ENCODE measurements at regions not wholly inside any gene's neighbourhood (a gene's known extent, or its start where the extent isn't known, plus 50 kb on each side); places are given as distances from the start of the nearest gene placed in this dataset.

DNA sequence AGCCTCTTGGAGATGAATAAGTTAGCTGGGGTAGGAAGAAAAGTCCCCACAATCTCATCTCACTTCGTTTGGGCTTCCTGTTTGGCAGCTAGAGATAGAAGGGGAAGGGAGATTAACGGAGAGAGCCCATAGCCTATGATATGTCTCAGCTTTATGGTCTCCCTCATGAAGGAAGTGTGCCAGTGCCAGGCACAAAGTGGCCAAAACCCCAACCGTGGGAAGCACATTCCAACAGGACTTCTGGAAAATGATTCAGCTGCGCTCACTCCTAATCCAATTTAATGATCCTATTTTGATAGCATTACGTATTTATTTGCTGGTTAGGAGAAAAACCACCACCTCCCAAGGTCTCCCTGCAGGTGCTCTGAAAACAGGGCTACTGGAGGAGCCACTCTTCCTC lies 303.1 kb upstream of the CLINT1 start:
- no peak for DNase-seq (ENCODE audit: low read depth)

DNA sequence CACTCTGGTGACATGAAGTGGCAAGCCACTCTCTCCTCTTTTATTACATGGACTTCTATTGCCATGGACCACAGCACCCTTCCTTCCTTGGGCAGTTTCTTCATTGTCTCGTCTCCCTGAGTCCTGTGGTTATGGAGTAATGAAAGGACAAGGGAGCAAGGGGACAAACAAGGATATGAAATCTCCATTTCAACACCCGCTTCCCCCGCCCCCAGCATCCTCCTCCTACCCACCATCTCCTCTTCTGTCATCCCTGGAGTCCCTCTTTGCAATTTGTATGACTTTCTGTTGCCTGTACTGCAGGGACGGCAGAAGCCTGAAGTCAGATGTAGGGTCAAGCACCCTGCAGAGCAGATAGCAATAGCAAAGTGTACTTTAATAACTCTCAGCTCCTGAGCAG lies 300.7 kb upstream of the CLINT1 start:
- no peak for DNase-seq (ENCODE audit: low read depth)

DNA sequence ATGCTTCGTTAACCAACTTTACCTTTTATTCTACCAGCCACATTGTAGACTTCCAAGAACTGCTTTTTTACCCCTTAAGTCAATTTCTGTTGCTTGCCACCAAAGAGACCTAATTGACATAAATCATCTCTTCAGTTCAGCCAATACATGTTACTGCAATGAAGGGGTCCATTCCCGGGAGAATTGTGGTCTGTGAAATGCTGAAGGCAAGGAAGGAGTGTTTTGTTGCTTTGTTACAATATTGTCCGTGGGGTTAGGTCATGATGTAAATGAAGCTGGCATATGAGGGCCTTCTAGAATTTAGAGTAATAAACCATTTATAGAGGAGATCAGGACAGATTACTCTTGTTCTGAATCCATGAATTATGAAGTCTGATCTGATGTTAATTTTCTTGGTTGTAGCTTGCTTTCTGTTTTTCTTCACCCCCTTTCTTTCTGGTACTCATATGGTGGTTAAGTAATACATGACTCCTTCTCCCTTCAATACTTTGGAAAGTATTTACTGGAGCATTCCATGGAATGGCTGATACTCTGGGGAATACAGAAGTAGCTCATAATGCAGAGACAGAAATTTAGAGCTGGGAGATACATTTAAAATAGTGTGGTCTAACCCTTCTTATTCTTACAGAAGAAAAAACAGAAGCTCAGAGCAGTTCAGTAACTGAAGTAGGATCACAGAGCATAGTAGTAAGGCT lies 297.0 kb upstream of the CLINT1 start:
- no peak for DNase-seq (ENCODE audit: low read depth)

DNA sequence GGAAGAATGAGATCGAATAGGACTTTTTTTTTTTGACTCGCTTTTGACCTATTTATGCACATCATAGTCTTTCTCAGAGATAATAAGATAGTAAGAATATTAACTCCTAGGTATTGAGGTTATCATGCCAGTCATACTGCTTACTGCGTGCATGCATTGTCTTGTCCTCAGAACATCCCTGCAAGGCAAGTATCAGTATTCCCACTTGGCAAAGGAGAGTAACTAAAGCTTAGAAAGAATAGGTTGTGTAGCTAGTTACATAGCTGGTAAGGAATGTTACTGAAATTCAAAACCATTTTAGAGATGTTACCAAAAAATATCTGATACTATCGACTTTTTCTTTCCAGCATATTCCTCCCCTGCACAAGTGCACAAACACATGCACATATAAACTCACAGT lies 296.1 kb upstream of the CLINT1 start:
- DNase-seq (ENCODE audit: low read depth) = no peak

DNA sequence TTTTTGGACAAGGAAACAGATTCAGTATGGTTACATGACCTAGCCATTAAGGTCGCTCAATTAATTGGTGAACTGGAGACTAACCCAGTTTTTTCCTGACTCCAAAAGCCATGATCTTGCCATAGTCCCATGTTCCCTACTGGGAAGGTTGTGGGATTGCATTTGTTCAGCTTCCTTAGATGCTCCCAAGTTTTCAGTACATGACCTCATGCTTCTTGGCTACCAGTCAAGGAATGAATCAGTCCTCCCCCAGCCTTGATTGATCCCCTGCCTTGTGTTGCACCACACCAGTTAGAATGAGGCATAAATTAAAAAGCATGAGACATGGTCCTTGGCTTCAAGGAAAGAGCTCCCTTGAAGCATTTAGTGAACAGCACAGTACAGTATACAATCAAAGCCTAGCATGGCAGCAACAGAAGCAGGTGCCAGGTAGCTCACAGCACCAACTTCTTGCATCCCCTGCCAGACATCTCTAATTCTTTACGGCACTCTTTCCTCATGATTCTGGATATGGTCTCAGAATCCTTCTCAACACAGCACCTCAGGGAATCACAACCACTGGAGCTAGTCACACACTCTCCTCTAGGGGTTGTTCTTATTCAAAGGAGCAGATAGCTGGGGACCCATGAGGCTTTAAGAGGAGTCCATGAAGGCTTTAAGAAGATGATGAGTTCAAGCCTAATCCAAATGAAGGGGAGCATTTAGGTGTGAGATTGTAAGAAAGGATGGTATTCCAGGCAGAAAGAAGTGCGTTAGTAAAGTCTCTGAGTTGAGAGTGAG lies 295.5 kb upstream of the CLINT1 start:
- DNase-seq (ENCODE audit: low read depth) = peak; percentile 93

DNA sequence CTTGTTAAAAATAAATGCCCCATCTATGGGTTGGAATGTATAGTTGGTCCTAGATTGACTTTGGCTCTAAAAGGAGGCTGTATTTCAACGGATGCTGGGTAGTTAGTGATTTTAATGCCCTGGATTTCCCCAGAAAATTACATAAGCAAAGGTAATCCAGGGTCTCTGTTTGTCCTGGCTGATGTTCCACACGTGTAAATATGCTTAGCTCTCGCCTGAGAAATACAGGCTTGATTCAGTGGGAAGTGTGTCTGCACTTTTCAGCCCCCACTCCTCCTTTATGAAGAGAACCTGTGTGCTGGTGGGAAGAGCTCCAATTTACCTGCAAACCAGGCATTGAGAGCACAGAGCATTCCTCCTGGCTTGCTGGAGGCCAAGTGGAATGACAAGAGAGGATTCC lies 294.6 kb upstream of the CLINT1 start:
- DNase-seq (ENCODE audit: low read depth) = no peak

DNA sequence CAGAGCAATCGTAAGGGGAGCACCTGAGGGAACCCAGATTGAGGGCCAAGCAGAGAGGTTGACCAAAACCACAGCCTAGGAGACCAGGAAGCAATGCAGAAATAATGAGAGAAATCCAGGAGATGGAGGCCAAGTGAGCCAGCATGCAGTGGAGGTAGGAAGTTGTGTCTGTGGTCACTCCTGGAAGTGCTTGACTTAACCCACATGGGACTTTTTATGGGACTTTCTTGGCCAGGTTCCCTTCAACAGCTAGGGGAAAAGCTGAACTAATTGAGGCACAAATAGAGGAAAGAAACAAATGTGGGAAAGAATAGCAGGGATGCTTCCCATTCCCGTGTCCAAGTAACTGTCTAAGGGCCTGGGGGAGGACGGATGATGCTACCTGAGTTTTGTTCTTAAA lies 293.2 kb upstream of the CLINT1 start:
- DNase-seq (ENCODE audit: low read depth) = no peak

DNA sequence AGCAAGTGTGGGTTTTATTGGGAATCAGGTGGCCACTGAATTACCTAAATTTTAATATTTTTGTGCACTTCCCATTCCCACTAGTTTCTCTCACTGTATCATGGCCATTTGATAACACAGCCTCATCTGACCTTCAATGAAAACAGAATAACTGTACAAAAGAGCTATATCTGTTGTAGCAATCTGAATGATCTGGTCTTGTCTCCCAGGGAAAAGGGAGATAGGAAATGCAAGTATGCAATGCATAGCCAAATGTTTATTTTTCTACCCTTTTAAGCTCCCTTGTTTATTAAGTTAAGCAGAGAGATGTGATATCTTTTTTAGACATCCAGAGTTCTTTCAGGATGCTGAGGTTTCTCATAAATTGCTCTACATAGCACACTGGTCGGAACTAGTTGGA lies 288.3 kb upstream of the CLINT1 start:
- no peak for DNase-seq (ENCODE audit: low read depth)

DNA sequence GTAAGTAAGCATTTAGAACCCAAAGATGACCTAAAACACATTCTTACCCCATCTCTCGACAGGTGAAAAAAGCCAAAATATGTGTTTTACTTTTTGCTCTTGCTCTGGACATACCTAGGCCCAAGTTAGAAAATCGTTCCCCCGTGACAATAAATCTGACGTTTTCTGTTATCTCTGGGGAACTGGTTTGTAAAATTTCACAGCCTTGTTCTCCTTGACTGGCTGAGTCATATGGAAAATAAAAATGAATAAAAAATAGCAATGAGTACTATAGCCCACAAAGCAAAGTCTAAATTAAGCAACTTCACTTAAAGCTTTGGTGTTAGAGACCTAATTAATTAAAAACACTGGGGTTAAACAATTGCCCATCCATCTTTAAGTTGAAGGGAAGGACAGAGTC lies 286.9 kb upstream of the CLINT1 start:
- no peak for DNase-seq (ENCODE audit: low read depth)

DNA sequence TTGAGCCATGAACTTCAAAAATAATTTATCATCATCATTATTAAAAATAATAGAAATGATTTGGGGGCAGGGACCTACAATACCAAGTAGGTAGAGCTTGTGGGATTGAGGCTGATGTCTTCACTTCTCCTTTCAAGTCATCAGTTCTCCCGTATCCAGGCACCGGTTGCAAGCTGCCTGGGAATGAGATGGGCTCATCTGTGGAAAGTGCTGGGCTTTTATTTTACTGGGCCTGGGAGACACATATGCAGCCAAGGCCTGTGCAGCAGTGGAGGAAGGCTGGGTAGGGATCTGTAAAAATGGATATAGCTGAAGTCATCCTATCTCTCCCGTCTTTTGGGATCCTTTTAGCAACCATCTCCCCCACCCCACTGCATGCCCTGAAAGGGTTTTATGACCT lies 284.1 kb upstream of the CLINT1 start:
- no peak for DNase-seq (ENCODE audit: low read depth)

DNA sequence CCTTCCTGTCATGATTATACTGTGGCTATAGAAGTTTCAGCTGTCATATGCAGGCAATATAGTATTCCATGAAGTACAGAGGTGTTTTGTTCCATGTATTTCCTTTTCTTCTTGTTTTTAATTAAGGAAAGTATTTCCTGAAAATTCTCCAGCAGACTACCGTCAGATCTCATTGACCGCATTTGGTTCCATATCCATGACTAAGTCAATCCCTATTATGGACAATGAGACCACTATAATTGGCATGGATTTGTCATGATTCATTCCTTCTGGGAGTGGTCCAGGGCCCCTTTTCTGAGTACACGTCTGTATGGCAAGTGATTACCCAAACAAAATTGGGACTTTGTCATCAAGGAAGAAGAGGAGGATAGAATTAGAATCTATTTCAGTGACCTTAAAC lies 283.2 kb upstream of the CLINT1 start:
- no peak for DNase-seq (ENCODE audit: low read depth)

DNA sequence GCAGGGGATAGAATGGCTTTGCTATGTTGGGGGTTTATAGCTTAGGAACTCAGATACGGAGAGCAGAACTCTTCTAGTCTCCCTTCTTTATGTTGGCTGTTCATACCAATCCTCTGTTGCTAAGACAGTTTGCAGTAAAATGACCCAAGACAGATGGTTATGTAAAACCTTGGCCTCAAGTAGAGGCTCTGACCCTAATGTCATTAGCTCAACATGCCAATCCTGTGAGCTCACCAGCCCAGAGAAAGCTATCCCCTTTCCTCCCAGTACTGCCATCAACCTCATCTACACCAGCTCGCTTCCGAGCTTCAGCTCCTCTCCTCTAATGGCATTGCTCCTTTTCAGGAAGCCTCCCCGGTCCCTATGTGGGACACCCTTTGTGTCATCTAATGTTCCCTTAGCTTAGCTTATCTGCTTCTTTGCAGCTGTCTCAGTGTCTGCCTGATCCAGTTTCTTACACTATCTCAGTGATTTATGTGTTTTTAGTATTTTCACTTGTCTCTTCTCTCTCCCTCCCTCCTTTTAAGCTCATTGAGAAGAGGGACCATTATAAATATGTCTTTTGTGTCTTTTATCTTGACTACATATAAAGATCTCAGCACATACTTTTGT lies 281.3 kb upstream of the CLINT1 start:
- no peak for DNase-seq (ENCODE audit: low read depth)

DNA sequence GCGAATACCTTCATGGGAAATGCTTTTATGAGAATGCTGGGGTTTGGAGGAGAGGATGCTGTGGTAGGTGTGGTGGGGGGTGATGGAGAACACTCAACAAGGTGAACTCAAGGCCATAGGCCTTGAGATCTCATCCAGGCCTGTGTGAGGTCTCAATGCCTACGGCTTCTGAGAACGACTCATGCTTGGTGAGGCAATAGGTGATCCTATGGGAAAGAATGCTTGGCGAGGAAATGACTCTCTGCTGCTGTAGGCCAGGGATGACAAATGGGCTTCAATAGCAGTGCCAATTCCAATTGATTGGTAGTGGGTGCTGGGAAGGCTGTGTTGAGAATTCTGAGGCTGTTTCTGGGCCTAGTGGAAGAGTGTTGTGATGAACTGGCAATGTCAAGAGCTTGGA lies 280.2 kb upstream of the CLINT1 start:
- no peak for DNase-seq (ENCODE audit: low read depth)

DNA sequence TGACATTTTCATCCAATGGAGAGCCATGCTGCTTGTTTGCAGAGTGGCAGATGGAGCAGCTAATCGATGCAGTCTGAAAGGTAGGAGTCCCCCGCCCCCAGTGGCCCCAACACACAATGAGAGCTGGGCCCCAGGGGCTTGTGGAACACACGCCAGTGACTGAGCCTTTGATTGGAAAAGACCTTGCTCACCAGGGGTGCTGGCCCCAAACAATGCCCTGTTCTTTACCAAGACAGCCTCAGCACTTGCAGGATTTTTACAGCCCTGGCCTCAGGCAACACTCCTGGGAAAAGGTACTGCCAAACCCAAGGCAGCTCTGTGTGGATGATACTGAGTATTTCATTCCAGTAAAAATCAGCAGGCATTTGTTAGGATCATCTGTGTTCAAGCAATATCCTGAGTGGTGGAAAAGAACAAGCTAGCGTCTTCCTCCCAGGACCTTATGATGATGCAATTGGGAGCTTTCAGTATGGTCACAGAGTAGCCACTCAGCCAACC lies 276.8 kb upstream of the CLINT1 start:
- no peak for DNase-seq (ENCODE audit: low read depth)

DNA sequence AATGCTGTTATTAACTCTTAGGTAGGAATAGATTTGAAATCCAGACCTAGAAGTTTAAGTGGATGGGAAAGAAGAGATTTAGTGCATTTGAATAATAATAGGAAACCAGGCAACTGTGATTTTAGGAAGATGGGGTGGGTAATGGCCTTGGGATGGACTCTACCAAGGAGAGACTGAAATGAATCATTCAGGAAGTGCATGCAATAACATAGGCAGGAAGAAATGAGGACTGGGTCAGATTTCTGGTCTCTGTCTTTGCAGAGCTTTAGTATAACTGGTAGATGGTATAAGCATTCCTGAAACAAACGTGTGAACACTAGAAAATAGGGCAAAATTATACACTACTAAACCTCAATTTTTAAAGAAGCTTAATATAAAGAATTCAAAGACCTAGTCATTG lies 274.4 kb upstream of the CLINT1 start:
- no peak for DNase-seq (ENCODE audit: low read depth)

DNA sequence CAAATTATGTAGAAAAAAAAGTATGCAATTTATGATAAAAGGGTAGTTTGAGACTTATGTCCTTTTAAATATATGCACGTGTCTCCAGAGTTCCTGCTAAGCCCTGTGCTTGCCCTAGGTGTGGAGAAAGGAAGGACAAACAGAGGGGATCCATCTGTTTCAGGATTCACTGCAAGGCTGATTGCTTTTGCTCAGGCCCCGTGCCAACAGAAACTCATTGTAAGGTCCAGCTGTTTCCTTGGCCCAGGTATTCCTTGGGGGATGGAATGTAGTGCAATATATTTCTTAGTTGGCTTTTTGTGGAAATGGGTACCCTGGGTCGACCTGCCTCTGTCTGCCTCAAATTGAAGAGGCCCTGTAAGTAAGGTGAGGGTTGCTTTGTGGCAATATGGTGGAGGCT lies 268.6 kb upstream of the CLINT1 start:
- DNase-seq (ENCODE audit: low read depth) = no peak

DNA sequence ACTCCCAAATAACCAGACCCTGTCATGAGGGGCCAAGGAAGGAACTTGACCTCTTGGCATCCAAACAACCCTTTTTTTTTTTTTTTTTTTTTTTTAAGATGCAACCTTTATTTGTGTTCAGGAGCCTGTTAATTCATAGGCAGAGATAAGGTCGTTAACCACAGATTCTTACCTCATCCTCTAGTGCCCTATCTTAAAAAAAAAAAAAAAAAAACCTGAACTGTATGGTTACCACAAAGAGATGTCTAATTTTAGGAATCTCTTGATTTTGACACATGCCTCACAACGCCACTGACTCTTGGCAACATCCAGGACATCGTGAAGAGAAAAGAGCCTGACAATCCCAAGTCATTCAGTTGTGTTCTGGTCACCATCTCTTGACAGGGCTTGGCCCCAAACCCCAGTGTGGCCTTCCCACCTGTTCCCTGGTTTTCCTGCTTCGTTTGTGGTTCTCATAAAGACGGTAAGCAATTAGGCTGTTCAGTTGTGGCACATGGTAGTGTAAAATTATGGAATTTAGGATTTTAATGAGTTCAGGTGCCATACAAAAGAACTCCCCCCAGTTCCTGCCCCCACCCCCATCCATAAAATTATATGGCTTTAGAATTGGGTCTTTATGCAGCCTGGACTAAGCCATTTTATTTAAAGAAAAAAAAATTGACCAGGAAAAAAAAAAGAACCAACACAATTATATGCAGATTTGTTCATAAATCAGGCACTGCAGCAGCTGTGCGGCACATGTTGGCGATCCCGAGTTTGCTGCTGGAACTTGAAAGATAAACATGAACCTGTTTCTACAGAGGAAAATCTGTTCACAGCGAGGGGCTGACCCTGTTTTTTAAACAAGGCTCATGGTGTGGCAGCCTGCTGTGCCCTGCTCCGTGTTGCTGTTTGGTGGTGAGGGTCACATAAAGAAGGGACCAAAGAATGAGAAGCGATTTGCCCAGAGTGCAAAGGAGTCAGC lies 267.8 kb upstream of the CLINT1 start:
- DNase-seq (ENCODE audit: low read depth) = no peak

DNA sequence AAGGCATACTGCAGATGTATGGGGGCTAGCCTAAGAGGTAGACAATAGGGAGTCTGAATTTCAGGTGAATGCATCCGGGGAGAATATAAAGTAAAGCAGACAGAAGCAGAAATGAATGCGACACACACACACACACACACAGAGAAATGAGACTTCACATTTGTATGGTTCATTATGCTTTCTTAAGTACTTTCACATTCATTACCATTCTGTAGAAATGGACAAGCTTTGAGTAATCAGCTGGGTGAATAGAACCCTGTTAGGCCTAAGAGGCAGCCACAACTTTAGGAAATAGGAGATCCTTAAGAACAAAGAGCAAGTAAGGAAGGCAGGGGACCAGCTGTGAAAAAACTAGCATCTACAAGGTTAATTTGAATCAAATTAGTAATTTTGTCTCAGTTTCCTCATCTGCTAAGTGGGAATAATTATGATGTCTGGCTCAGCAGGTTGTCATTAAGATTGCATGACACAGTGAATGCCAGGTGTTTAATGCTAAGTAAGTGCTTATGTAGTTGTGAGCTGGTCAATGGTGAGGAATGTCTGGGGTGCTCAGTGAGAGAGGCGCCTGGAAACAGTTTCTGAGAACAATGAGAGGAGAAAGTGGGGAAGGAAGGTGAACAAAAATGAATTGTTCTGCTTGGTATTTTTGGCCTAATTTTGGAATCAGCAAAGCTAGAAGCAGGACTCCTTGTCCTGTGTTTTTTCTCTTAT lies 265.8 kb upstream of the CLINT1 start:
- DNase-seq (ENCODE audit: low read depth) = no peak

DNA sequence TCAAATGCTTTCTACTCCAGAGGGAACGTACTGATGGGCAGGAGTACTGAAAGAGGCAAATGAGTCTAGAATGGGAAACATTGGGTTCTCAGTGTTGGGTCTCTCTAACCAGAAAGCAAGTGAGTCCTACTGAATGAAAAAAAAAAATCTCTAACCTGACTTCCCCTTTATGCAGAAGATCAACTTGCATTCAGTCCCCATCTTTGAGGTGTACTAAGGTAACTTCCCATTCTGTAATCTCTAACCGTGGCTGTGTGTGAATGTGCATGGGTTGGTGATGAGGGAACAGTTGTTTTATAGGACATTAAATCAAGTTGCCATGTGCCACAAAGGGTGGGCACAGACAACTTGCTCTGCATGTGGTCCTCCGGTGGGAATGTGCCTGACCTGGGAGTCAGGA lies 264.6 kb upstream of the CLINT1 start:
- no peak for DNase-seq (ENCODE audit: low read depth)

DNA sequence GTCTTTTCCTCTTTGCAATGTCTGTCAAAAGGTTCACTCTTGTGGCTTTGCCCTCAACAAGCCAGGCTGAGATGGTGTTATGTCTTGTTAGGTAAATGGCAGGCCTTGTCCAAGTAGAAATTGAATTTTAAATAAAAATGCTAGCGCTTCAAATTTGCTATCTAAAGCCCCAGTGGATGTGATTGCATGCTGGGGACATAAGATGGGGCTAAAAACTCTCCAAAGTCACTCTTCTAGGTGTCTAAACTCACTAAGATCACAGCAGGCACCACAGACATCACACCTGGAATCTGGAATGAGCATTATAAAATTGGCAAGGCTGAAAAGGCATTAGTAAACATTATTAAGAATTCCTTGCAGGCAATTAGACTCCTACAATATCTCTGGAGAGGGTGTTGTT lies 262.7 kb upstream of the CLINT1 start:
- DNase-seq (ENCODE audit: low read depth) = no peak

DNA sequence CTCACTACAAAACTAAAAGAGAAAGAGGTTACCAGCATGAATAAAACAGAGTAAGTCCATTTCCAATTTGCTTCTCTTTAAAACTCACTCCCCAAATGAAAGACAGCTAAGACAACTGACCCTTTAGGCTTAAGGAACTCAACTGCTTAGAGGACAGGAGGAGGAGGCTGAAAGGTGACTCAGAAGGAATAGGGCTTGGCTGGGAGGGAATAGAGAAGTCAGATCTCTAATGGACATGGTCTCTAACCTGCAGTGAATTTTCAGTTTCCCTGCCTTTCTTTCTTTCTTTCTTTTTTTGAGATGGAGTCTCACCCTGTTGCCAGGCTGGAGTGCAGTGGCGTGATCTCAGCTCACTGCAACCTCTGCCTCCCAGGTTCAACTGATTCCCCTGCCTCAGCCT lies 261.8 kb upstream of the CLINT1 start:
- no peak for DNase-seq (ENCODE audit: low read depth)
